GM18507 (cell line): ENCODE measurements at regions not wholly inside any gene's neighbourhood (a gene's known extent, or its start where the extent isn't known, plus 50 kb on each side); places are given as distances from the start of the nearest gene placed in this dataset.

ENCODE experiments used
- DNase-seq: peaks from one replicate; pipeline ENCODE4 v3.0.0; 2011; ENCODE audit warnings: low read depth; ENCODE audit not compliant: insufficient read length; ENCODE audit errors: extremely low spot score
- FAIRE-seq: peaks from 2 replicates; lab custom pipeline; 2011; peaks lifted over from hg19 to GRCh38; lab: Jason Lieb, UNC

DNA sequence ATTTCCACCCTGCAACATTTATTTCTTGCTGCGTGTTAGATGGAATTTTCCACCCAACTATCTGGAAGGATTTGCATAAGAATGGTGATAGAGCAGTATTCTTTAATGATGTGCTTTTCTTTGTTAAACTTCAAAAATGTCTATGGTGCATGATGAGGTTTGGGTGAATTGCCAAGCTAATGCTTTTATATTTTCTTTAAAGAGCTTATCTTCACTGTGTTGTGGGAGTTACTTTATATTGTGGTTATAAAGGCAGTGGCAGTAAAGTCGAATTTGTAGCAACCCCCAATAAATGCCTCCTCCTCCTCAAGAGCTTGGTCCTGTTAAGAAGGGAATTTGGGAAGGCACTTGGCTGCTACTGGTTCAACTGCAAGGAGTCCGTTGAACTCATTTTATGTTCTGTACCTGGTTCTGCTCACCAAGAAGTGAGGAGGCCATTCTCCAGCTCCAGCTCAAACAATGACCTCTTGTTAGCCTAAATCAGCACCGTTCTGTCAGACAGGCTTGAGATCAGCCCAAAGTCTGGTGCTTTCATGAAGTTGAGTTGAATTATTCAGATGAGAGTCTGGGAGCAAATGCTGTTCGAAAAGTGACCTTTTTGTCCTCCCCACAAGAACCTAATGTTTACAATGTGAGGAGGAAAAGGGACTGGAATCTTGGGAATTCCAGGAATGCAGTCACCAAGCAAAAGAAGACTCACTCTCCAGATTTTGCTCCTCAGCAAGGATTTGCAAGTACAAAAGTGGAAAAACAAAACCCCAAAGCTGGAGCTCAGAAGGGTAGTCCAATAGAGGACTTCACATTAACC is 217.0 kb downstream of the TMEM38B start:
- DNase-seq, result no peak
- FAIRE-seq, result no peak

DNA sequence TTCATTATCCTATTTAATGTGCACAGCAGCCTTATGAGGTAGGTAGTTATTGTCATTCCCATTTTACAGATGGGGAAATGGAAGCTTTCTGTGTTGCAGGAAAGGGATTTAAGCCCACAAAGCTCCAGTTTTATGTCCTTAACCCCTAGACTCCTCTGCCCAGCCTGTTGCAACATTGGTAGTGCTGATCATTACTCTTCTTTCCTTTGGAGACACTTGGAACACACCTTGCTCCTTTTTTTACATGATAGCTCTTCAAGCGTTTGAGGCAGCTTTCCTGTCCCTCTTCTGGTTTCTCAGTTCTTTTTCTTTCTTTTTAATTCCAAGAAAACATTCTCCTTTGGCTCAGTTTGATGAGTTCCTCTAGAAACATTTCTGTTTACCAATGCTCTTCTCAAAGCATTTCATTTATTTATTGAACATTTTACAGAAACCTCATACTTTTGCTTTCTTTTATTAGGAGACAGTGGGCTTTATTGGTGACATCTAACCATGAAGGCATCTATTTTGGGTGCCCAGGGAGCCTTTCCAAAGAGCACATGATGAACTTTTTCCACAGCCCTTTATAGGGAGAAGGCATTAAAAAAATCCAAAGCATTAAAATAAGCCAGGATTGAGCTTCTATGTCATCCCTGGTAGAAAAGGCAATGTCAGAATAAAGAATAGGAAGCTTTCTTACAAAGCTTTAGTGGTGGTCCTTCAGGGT is 218.0 kb downstream of the TMEM38B start:
- FAIRE-seq (no peak), DNase-seq (no peak)

DNA sequence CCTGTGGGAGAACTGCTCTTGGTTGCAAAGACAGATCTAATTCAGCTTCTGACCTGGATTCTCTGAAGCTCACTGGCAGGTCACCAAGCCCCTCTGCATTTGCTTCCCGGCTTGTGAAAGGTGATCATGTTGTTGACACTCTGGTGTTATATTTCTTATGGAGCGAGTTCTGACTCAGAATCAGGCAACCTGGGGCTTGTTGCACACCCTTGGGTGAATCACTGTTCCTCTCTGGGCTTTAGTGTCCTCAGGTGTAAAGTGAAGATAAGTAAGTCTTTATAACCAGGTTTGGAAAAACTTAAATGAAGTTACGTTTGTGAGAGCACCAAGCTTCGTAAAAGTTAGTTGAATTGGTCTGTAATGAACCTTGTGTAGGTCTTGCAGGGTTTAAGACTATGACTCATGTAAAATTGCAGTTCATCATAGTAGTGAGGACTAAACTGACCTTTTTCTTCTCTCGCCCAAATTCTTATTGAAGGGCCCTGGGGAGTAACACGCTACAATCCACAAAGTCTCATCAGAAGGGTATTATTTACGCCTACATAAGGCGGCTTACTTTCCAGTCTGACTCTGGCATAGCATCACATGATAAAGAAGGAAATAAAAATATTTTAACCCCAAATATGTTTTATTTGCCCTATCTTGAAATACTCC is 218.6 kb downstream of the TMEM38B start:
- FAIRE-seq (no peak), DNase-seq (no peak)

DNA sequence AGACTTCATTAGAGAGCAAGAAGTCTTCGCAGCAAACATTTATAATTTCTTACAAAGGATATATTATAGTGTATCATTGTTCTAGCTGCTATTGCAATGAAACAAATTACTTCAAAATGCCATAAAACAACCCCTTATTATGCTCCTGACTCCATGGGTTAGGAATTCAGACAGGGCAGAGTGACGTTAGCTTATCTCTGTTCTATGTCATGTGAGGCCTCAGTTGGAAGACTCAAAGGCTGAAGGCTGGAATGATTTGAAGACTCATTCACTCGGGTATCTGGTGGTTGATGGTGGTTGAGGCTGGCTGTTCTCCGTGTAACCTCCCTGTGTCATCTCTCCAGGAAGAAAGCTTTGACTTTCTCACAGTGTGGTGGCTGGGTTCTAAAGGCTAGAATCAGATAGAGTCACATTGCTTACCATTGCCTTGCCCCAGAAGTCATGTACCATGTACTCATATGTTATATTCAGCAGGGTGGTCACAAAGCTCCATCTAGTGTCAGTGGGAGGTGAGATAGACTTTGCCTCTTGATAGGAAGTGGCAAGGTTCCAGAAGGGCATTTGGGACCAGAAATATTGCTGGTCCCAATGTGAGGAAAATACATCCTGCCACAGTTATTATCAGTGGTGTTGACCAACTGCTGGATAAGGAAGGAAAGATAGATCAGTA is 226.9 kb downstream of the TMEM38B start:
- FAIRE-seq, result no peak

DNA sequence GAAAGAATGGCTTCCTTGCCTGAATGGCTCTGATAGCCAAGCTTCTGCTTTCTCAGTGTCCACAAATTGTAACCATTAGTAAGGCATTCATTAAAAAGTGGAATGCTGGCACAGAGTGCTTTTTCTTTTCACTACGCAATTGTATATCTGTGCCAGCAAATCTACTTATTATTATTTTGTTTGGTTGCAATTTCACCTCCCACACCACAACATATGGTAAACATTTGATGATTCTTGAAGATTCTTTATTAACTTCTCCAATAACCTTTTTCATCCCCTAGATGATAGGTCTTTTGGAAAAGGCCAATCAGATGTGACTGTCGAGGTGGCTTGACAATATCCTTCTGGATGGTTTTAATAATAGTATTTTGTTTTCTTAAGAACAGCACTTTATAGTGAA is 234.1 kb downstream of the TMEM38B start:
- no peak for DNase-seq
- FAIRE-seq, result no peak

More for the DNA sequence above, 226.9 kb downstream of the TMEM38B start:
- DNase-seq, result no peak

DNA sequence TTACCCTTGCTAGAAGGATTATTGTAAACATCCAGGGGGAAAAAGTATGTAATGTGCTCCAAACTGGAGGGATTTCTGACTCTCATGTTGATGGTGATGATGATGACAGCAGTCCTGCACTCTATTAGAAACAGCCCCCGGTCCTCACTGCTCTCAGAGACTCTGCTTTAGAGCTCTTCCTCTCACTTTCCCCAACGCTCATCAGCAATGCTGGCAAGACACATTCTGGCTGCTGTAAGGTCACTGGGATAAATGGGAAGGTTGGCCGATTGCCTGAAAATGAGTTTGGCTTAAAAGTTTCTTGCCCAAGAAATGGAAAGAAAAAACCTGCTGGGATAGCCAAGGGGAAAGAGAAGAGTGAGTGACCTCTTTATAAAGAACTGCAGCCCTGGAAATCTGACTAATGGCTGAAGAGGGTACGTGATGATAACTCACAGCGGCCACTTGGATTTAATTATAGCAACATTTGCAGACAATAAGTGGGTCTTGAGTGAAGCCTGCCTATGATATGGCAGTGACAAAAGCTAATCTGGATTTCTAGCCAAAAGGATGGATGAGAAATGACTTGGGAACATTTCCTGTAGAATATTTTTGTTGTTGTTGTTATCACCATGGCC is 235.8 kb downstream of the TMEM38B start:
- DNase-seq (no peak), FAIRE-seq (no peak)

DNA sequence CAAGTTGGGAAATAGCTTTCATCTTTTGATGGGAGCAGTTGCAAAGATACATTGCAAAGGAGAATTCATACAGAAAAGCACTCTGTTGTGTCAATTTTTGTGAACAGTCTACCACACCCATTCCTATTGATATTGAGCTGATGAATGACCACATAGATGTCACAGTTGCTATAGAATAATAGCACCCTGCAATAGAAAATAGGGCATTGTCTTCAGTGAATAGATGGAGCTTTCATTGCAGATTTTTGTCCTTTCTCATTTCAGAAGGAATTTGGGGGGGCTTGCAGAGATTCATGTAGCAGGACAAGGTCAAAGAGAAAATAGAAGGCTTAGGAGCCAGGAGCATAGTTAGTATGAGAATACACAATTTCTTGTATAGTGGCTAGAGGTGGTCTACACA is 237.9 kb downstream of the TMEM38B start:
- DNase-seq (no peak), FAIRE-seq (no peak)

DNA sequence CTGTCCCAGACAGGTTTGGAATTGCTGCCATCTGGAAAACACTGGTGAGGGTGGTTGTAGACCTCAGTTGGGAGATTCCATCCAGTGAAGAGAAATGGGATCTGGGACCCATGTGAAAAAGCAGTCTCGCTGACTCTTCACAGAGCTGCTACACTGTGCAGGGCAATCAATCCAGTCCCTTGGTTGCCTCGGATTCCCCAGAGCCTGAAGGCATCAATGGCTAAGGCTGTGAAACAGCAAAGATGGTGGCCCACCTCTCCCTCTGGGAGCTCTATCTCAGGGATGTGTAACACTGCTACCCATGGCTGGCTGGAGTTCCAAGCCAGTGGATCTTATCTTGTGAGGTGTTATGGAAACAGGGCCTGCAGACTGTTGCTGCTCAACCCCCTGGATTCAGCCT is 256.1 kb downstream of the TMEM38B start:
- no peak for FAIRE-seq
- DNase-seq, result no peak

DNA sequence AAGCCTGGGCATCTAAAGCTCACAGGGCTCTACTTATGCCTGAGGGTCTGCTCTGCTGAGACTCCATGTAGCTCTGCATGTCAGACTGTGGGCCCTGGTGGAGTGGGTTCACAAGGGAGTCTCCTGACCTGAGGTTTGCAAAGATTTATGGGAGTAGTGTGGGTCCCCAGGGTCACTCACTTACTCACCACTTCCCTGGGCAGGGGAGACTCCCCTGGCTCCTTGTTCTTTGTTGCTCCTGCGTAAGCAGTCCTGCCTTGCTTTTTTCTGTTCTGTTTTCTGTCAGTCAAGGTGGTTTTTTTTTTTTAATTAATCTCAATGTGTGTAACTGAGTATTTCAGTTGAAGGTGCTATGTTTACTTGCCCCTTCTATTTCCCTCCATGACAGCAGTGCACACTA is 256.6 kb downstream of the TMEM38B start:
- DNase-seq (no peak), FAIRE-seq (no peak)

DNA sequence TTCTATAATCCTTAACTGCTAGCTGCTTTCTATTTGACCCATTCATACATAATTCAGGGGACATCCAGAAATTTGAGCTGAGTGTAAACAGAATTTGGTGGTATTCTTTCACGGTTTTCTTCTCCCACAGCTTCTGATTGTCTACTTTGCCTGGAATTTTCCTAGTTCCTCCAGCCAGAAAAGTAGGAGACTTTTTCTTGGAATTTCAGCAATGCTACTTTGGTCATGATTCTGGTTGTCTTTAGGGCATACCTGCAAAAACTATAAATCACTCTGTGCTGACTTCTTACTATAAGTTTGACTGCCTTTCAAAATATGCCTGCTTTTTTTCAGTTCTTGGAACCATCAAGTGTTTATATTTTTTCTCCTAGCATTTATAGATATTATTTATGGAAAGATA is 260.2 kb downstream of the TMEM38B start:
- FAIRE-seq (no peak), DNase-seq (no peak)

DNA sequence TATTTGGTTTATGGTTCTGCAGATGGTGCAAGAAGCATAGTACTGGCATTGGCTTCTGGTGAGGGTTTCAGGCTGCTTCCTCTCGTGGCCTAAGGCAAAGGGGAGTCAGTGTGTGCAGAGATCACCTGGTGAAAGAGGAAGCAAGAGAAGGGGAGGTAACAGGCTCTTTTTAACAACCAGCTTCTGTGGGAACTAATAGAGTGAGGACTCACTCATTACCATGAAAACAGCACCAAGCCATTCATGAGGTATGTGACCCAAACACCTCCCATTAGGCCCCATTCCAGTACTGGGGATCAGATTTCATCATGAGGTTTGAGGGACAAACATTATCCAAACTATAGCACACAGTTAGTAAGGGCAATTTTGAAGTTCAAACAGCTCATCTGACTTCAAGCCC is 263.5 kb downstream of the TMEM38B start:
- FAIRE-seq, result no peak

DNA sequence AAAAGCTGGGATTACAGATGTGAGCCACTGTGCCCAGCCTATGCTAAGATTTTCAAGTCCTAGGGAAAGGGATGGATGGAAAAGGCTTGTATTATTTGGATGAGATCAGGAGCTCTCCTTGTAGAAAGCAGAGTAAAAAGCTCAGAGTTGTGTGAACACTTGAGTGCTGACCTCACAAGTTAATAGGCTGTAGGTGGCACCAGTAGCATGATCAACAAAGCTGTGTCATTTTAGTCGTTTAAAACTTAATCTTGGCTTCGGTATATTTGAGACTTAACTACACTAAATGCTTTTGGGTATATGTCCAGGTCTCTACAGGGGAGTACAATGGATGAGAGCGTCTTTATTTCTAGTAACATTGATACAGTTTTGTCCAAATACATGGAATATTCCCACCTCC is 264.2 kb downstream of the TMEM38B start:
- FAIRE-seq (no peak), DNase-seq (no peak)

More for the DNA sequence above, 263.5 kb downstream of the TMEM38B start:
- no peak for DNase-seq

DNA sequence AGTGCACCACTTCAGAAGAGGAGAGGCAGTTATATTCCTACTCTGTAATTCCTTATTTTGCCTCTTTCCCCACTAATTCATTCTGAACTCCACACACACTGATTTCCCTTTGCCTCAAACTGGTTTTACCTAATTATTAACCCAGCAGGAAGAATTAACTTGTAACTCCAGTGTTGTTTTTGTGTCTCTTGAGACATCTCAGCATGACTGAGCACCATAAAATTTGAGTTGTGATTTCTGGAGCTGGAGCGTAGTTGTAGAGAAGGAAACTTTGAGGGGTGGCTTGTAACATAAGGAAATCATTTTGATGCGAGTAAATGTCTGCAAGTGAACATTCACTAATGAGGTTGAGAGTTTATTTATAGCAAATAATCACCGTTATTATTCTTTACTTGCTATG is 265.2 kb downstream of the TMEM38B start:
- DNase-seq, result no peak
- FAIRE-seq, result no peak

DNA sequence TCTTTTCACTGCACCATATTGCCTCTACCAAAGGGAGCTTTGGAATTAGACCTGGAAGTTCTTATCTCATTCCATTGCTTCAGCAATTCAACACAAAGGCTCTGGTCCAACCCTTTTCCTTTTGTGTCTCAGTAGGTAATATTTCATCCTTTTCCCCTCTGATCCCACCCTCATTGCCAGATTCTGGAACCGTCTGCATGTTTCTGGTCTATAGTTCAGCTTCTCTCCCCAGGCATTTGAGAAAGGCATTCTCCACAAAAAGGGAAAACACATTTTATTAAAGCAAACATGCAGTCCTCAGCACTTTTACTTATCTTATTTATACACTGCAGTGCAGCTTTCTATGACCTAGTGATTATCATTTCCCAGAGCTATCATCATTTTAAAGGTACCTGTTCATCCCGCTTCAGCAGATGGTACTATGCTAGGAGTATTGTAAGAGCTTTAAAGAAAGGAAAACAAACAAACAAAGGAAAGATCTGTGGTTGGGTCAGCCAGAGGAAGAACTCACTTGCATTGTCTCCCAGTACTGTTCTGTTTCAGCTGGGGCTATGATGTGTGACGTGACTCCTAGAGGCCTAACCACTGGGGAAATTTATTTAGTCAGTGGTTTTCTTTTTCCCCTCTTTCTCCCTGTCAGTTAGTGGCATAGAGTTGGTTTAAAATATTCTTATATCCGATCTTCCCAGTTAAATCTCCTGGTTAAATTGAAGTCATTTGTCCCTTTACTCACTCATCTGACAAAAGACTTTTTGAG is 269.2 kb downstream of the TMEM38B start:
- no peak for FAIRE-seq
- DNase-seq, result no peak

DNA sequence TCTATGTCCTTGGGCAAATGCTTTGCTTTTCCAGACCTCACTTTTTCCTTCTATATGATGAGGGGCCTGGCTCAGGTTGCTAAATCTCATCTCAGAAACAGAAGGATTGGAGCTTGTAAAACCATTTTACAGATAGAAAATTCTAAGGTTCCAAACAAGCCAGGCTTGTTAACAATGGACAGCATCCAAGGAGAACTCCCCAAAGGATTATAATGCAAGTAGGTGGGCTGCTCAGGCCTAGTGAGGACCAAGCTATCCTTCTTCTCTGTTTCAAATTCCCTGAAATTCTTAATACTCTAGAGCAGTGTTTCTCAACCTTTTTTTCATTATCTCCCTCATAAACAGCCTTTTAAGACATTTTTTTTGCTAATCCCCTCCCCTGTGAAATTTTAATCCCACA is 269.8 kb downstream of the TMEM38B start:
- no peak for DNase-seq
- no peak for FAIRE-seq

DNA sequence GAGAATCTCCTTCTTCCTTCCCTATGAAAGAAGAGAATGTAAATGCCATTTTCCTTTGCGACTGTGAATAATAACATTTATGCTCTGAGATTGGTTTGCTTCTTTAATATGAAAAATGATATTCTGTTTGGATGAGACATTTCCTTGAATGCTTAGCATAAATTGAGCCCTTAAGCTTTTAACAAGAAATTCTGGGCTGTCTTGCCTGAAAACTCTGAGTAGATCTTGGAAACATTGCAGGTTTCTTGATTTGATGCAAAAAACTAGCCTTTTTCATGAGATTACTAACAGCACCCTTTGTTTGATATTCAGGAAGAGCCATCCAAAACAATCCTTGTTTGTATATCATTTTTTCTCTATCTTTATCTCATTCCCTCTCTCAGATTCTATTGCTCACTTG is 272.5 kb downstream of the TMEM38B start:
- no peak for FAIRE-seq

DNA sequence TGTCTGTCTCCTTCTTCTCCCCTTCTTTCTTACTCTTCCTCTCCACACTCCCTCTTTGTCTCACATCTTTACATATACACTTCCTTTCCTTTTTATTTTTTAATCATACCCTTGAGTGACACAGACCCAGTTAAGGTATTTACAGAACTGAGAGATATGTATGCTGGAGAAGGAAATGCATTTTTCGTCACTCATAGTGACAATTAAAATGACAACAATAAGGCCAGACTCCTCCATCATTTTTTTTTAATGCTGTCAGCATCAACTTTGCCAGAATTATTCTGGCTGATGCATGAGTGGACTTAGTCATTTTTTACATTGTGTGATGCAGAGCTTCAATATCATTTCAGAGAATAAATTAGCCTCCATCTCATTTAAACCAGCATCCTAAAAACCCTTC is 272.9 kb downstream of the TMEM38B start:
- FAIRE-seq (no peak), DNase-seq (no peak)

More for the DNA sequence above, 272.5 kb downstream of the TMEM38B start:
- DNase-seq, result no peak

DNA sequence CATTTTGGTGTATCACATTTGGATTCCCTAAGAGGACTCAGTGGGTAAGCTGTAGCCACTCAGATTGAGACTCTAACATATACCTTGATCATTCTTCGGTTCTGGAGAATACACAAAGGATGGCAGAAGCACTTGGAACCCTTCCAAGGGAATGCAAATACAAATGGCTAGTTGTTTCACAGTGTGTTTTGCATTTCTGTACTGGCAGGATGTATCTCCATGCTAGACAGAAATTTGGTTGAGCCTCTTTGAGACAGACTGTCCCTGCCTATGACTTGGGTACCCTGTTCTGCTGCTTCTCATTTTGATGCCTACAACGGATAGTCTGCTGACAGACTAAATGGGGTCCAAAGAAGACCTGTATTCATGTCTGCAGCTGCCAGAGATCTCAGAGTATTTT is 273.5 kb downstream of the TMEM38B start:
- FAIRE-seq (no peak), DNase-seq (no peak)
